ENCODE measurements at regions not wholly inside any gene's neighbourhood (a gene's known extent, or its start where the extent isn't known, plus 50 kb on each side); places are given as distances from the start of the nearest gene placed in this dataset.
"Not testable (repeated sequence)": the region's sequence is repeated elsewhere in the genome, so short reads cannot be mapped to it uniquely, and the experiment has no call there.

DNA sequence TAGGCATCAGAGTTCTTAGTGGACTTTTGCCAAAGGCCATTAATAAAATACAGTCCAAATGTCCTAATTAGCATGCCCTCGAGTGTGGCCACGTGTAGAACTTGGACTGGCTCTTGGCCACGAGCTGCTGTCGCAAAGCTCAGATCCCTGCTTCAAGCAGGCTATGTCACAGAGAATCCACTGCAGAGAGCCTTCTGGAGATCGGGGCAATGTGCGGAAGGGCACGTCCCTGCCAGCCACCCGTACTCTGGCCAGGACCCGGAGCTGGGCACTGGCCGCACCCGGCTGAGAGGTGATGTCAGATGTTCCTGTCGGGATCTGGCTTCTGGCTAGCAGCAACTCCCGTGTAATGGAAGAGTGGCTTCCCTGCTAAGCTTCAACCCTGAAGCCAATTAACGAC, 432.7 kb upstream of the ID2 start:
- no peaks in the 10 kb centered on the region for H3K36me3 ChIP-seq (ENCODE audit: low read depth)
- in situ Hi-C loops (cut with MboI), result no loop called here
- H4K20me1 ChIP-seq (ENCODE audit: insufficient read depth), result no peaks in the 10 kb centered on the region
- no peaks in the 10 kb centered on the region for H3K27me3 ChIP-seq (replicated peaks; ENCODE audit: insufficient read depth)
- no peaks in the 10 kb centered on the region for H3K9me2 ChIP-seq (ENCODE audit: insufficient read depth)
- H3K27ac ChIP-seq, result peak overlapping the region; percentile 82
- H3K9me3 ChIP-seq (ENCODE audit: low read depth), result no peaks in the 10 kb centered on the region
- no peak for TF ChIP-seq EZH2phosphoT487 (IDR thresholded peaks at IDR 0.05; ENCODE audit: insufficient read depth, low read depth)
- no peak for TF ChIP-seq EZH2 (IDR thresholded peaks at IDR 0.05; ENCODE audit: insufficient read depth, poor library complexity, severe bottlenecking)
- H2AFZ ChIP-seq, result peak overlapping the region; percentile 78
- peaks cover 23% of the 10 kb centered on the region for H3K4me1 ChIP-seq (ENCODE audit: insufficient read depth)
- H3K4me2 ChIP-seq (ENCODE audit: unreplicated experiment), result peak overlapping the region; percentile 64
- H3K79me2 ChIP-seq (ENCODE audit: insufficient read depth), result no peaks in the 10 kb centered on the region
- peaks cover 17% of the 10 kb centered on the region; the same call in 1 of the 2 replicates for H3F3A ChIP-seq (ENCODE audit: insufficient read depth)
- peak; percentile 45 for DNase-seq
- peak overlapping the region; percentile 45 for H3K4me3 ChIP-seq
- peak overlapping the region; percentile 64 for H3K9ac ChIP-seq
- 7 to 13% methylated on average over 14 of the region's 14 CpGs for WGBS, 2 experiments (ENCODE audit: low coverage in 1 of 2, low lambda C conversion rate in 2 of 2, missing lambda C conversion rate in 2 of 2)

DNA sequence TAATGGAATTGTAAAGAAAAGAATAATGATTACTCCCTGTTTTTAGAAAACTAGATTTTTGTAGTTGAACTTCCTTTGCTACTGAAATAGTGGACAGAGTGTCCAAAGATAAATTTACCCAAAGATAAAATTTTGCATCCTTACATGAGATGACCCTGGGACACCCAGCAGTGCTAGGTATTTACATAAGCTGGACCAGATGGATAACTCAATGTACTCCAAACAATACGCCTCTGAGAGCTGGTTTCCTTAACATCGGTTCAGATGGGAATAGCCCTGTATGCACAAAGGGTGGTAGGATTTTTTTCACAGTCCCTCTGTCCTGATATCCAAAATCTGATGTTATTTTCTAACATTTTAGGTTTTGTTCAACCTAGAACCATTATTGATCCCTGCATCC, 432.1 kb upstream of the ID2 start:
- Histone ChIP-seq H3K9me3 (ENCODE audit: low read depth) (no peaks in the 10 kb centered on the region), H3K27me3 (replicated peaks; ENCODE audit: insufficient read depth) (no peaks in the 10 kb centered on the region), H3K4me2 (ENCODE audit: unreplicated experiment) (no peak overlapping the region), H3K27ac (no peak overlapping the region), H3K79me2 (ENCODE audit: insufficient read depth) (no peaks in the 10 kb centered on the region), H3K9me2 (ENCODE audit: insufficient read depth) (no peaks in the 10 kb centered on the region), H3K36me3 (ENCODE audit: low read depth) (no peaks in the 10 kb centered on the region), H3F3A (ENCODE audit: insufficient read depth) (peaks cover 17% of the 10 kb centered on the region; the same call in 1 of the 2 replicates), H4K20me1 (ENCODE audit: insufficient read depth) (no peaks in the 10 kb centered on the region), H3K9ac (no peak overlapping the region), H2AFZ (no peak overlapping the region), H3K4me3 (no peak overlapping the region), H3K4me1 (ENCODE audit: insufficient read depth) (peaks cover 23% of the 10 kb centered on the region)
- DNase-seq, result no peak
- WGBS, 2 experiments (ENCODE audit: low coverage in 1 of 2, low lambda C conversion rate in 2 of 2, missing lambda C conversion rate in 2 of 2), result 82 to 86% methylated on average over 2 of the region's 2 CpGs
- TF ChIP-seq EZH2phosphoT487 (IDR thresholded peaks at IDR 0.05; ENCODE audit: insufficient read depth, low read depth) (no peak), EZH2 (IDR thresholded peaks at IDR 0.05; ENCODE audit: insufficient read depth, poor library complexity, severe bottlenecking) (no peak)
- in situ Hi-C loops (cut with MboI), result no loop called here

DNA sequence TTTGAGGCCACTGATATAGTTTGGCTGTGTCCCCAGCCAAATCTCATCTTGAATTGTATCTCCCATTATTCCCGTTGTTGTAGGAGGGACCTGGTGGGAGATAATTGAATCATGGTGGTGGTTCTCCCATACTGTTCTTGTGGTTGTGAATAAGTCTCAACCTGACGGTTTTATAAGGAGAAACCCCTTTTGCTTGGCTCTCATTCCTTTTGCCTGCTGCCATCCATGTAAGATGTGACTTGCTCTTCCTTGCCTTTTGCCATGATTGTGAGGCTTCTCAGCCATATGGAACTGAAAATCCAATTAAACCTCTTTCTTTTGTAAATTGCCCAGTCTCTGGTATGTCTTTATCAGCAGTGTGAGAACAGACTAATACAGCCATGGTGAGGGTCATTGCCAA, 431.6 kb upstream of the ID2 start:
- peaks cover 17% of the 10 kb centered on the region; the same call in 1 of the 2 replicates for H3F3A ChIP-seq (ENCODE audit: insufficient read depth)
- DNase-seq; H3K4me3 ChIP-seq; H3K27me3 ChIP-seq (replicated peaks; ENCODE audit: insufficient read depth); H3K36me3 ChIP-seq (ENCODE audit: low read depth); H3K9me2 ChIP-seq (ENCODE audit: insufficient read depth); H3K79me2 ChIP-seq (ENCODE audit: insufficient read depth); H3K27ac ChIP-seq; H3K4me2 ChIP-seq (ENCODE audit: unreplicated experiment); H4K20me1 ChIP-seq (ENCODE audit: insufficient read depth); H2AFZ ChIP-seq; in situ Hi-C loops (cut with MboI); H3K9me3 ChIP-seq (ENCODE audit: low read depth); H3K9ac ChIP-seq: not testable (repeated sequence)
- 96 to 97% methylated on average over 2 of the region's 2 CpGs for WGBS, 2 experiments (ENCODE audit: low coverage in 1 of 2, low lambda C conversion rate in 2 of 2, missing lambda C conversion rate in 2 of 2)
- H3K4me1 ChIP-seq (ENCODE audit: insufficient read depth), result peaks cover 23% of the 10 kb centered on the region

DNA sequence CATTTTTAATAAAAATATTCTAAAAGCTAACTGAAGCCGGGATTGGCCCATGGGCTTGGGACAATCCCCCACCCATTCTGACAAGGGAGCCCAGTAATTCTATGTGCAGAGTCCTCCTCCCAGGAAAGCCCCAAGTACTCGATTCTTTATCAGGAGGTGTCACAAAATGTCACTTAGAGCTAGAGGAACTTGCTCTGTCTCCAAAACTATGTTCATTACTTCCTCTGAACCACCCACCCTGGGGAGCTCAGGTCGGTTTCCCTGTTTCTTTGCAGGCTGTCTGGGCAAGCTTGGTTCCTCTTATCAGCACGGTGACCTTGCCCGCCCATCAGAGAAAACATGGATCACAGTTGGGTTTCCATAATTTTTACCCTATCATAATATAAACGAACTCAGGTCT, 430.6 kb upstream of the ID2 start:
- Histone ChIP-seq H3K4me3 (no peak overlapping the region), H3K4me2 (ENCODE audit: unreplicated experiment) (no peak overlapping the region), H3K36me3 (ENCODE audit: low read depth) (no peaks in the 10 kb centered on the region), H3F3A (ENCODE audit: insufficient read depth) (peaks cover 17% of the 10 kb centered on the region; the same call in 1 of the 2 replicates), H3K79me2 (ENCODE audit: insufficient read depth) (no peaks in the 10 kb centered on the region), H3K9ac (no peak overlapping the region), H3K9me2 (ENCODE audit: insufficient read depth) (no peaks in the 10 kb centered on the region), H4K20me1 (ENCODE audit: insufficient read depth) (no peaks in the 10 kb centered on the region), H3K9me3 (ENCODE audit: low read depth) (no peaks in the 10 kb centered on the region), H2AFZ (no peak overlapping the region), H3K4me1 (ENCODE audit: insufficient read depth) (peaks cover 23% of the 10 kb centered on the region), H3K27me3 (replicated peaks; ENCODE audit: insufficient read depth) (no peaks in the 10 kb centered on the region), H3K27ac (no peak overlapping the region)
- DNase-seq, result no peak
- WGBS, 2 experiments (ENCODE audit: low coverage in 1 of 2, low lambda C conversion rate in 2 of 2, missing lambda C conversion rate in 2 of 2), result 84 to 88% methylated on average over 6 of the region's 6 CpGs
- in situ Hi-C loops (cut with MboI), result no loop called here
- TF ChIP-seq EZH2 (IDR thresholded peaks at IDR 0.05; ENCODE audit: insufficient read depth, poor library complexity, severe bottlenecking), result no peak
- no peak for TF ChIP-seq EZH2phosphoT487 (IDR thresholded peaks at IDR 0.05; ENCODE audit: insufficient read depth, low read depth)

DNA sequence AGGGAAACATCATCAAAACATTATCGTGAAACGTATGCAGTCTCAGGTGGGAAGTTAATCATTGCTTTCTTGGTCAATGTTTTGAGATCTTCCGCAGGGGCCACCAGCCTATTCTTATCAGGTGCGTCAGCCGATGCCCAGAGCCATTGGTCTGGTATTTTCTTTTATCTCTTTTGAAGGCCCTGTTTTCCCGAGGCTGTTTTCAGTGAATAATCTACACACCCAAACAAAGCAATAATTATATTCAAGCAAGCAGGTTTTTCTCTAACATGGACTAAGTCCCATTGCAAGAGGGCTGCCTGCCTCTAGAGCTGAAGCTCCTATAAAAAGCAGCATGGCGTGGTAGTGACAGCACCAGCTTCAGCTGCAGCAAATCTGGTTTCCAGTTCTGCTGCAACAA, 430.0 kb upstream of the ID2 start:
- Histone ChIP-seq H3K27ac (no peak overlapping the region), H3K79me2 (ENCODE audit: insufficient read depth) (no peaks in the 10 kb centered on the region), H3K9me3 (ENCODE audit: low read depth) (no peaks in the 10 kb centered on the region), H3K4me3 (no peak overlapping the region), H3F3A (ENCODE audit: insufficient read depth) (peaks cover 17% of the 10 kb centered on the region; the same call in 1 of the 2 replicates), H3K4me2 (ENCODE audit: unreplicated experiment) (no peak overlapping the region), H4K20me1 (ENCODE audit: insufficient read depth) (no peaks in the 10 kb centered on the region), H3K36me3 (ENCODE audit: low read depth) (no peaks in the 10 kb centered on the region), H3K27me3 (replicated peaks; ENCODE audit: insufficient read depth) (no peaks in the 10 kb centered on the region), H2AFZ (no peak overlapping the region), H3K9ac (no peak overlapping the region), H3K9me2 (ENCODE audit: insufficient read depth) (no peaks in the 10 kb centered on the region), H3K4me1 (ENCODE audit: insufficient read depth) (peaks cover 23% of the 10 kb centered on the region)
- in situ Hi-C loops (cut with MboI), result no loop called here
- WGBS, 2 experiments (ENCODE audit: low coverage in 1 of 2, low lambda C conversion rate in 2 of 2, missing lambda C conversion rate in 2 of 2), result 91 to 92% methylated on average over 7 of the region's 7 CpGs
- TF ChIP-seq EZH2phosphoT487 (IDR thresholded peaks at IDR 0.05; ENCODE audit: insufficient read depth, low read depth) (no peak), EZH2 (IDR thresholded peaks at IDR 0.05; ENCODE audit: insufficient read depth, poor library complexity, severe bottlenecking) (no peak)
- no peak for DNase-seq

Data from GM23248 (cell line).